ENCODE measurements at regions not wholly inside any gene's neighbourhood (a gene's known extent, or its start where the extent isn't known, plus 50 kb on each side); places are given as distances from the start of the nearest gene placed in this dataset.

- DNase-seq (ENCODE audit: low read depth), result no peak
These were observed 51.4 kb upstream of the ESX1 start for GRCh38 chrX:104306180-104306579.
